GM13977 (cell line): ENCODE measurements at regions not wholly inside any gene's neighbourhood (a gene's known extent, or its start where the extent isn't known, plus 50 kb on each side); places are given as distances from the start of the nearest gene placed in this dataset.

Source experiments
- DNase-seq: peaks from one replicate; pipeline ENCODE4 v3.0.0; 2012; ENCODE audit warnings: low spot score
- in situ Hi-C: fragments of 300-500 bp; cut with MboI; formaldehyde crosslinking; loops from one replicate; pipeline ENCODE4 v1.12.0; 2022; ENCODE audit warnings: low sequenced_read_pairs, low pct_unique_long_range_greater_than_20kb, mixed read lengths, inconsistent platforms; ENCODE audit not compliant: unreplicated experiment
- TF ChIP-seq, protein P1 (sequence below): IDR thresholded peaks from 2 replicates; pipeline ENCODE4 v1.5.1; 2012; ENCODE audit warnings: mild to moderate bottlenecking, control low read depth; ENCODE audit not compliant: insufficient read depth; ENCODE audit errors: extremely low read depth, missing control alignments

GRCh38 chr13:23488442-23488841, 54.9 kb upstream of the SACS start:
- TF ChIP-seq, protein P1, sequence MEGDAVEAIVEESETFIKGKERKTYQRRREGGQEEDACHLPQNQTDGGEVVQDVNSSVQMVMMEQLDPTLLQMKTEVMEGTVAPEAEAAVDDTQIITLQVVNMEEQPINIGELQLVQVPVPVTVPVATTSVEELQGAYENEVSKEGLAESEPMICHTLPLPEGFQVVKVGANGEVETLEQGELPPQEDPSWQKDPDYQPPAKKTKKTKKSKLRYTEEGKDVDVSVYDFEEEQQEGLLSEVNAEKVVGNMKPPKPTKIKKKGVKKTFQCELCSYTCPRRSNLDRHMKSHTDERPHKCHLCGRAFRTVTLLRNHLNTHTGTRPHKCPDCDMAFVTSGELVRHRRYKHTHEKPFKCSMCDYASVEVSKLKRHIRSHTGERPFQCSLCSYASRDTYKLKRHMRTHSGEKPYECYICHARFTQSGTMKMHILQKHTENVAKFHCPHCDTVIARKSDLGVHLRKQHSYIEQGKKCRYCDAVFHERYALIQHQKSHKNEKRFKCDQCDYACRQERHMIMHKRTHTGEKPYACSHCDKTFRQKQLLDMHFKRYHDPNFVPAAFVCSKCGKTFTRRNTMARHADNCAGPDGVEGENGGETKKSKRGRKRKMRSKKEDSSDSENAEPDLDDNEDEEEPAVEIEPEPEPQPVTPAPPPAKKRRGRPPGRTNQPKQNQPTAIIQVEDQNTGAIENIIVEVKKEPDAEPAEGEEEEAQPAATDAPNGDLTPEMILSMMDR = no peak
- DNase-seq = no peak

GRCh38 chr13:23496255-23496654, 62.8 kb upstream of the SACS start:
- in situ Hi-C loops = no loop called here
- TF ChIP-seq, protein P1 = no peak
- no peak for DNase-seq

More at GRCh38 chr13:23488442-23488841, 54.9 kb upstream of the SACS start:
- in situ Hi-C loops = no loop called here

DNA sequence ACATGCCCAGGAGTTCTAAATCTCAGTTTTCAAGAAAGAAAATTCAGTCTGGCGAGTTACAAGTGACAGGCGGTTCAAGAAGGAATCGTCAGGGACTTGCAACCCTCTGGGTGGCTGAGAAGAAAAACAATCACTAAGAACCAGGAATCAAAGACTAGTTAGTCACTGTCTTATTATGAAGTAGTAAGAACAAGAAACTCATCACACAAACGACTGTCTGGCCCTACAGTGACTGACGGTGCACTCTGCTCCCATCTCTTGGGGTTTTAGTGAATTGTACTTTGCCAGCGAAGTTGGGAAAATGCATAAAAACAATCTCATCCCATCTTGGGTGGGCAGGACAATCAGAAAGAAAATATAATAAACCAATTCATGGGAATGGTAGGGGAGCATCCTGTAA, 63.7 kb upstream of the SACS start:
- in situ Hi-C loops = no loop called here
- TF ChIP-seq, protein P1 = no peak
- no peak for DNase-seq

- TF ChIP-seq, protein P1 = no peak
- in situ Hi-C loops = no loop called here
- DNase-seq = no peak
Observed at GRCh38 chr13:23500849-23501248, 67.3 kb upstream of the SACS start.

GRCh38 chr13:23504180-23504579, 66.0 kb upstream of the TNFRSF19 start:
- TF ChIP-seq, protein P1 = no peak
- DNase-seq = no peak
- in situ Hi-C loops = no loop called here

- in situ Hi-C loops = no loop called here
Observed at GRCh38 chr13:23505007-23505406, 65.2 kb upstream of the TNFRSF19 start.

More at GRCh38 chr13:23505007-23505406, 65.2 kb upstream of the TNFRSF19 start:
- TF ChIP-seq, protein P1 = no peak
- DNase-seq = no peak
